ENCODE measurements at regions not wholly inside any gene's neighbourhood (a gene's known extent, or its start where the extent isn't known, plus 50 kb on each side); places are given as distances from the start of the nearest gene placed in this dataset.

DNA sequence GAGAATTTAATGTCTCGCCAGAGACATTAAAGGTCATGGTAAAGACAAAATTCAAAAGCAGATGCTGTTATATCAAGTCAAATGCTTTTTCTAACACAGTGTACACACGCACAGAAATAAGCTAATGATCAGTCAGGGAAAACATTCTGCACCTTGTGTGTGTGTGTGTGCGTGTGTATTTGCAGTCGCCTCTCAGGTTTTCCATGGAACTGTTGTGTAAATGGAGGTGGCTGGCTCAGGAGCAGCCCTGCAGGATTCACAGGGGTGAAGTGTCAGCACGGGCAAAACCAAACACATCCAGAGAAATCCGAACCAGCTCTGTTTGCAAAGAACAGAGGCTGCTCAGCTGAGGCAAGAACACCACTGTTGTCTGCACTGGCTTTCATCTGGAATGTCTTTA, 76.2 kb upstream of the YWHAQ start:
- TF ChIP-seq, protein P1, sequence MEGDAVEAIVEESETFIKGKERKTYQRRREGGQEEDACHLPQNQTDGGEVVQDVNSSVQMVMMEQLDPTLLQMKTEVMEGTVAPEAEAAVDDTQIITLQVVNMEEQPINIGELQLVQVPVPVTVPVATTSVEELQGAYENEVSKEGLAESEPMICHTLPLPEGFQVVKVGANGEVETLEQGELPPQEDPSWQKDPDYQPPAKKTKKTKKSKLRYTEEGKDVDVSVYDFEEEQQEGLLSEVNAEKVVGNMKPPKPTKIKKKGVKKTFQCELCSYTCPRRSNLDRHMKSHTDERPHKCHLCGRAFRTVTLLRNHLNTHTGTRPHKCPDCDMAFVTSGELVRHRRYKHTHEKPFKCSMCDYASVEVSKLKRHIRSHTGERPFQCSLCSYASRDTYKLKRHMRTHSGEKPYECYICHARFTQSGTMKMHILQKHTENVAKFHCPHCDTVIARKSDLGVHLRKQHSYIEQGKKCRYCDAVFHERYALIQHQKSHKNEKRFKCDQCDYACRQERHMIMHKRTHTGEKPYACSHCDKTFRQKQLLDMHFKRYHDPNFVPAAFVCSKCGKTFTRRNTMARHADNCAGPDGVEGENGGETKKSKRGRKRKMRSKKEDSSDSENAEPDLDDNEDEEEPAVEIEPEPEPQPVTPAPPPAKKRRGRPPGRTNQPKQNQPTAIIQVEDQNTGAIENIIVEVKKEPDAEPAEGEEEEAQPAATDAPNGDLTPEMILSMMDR (conservative IDR thresholded peaks at IDR 0.05; ENCODE audit: low read length) = no peak
- no peak for TF ChIP-seq EZH2phosphoT487 (IDR thresholded peaks at IDR 0.05; ENCODE audit: borderline replicate concordance)
